ENCODE measurements at regions not wholly inside any gene's neighbourhood (a gene's known extent, or its start where the extent isn't known, plus 50 kb on each side); places are given as distances from the start of the nearest gene placed in this dataset.

GRCh38 chr15:97545799-97546198 is 414.7 kb upstream of the ARRDC4 start:
- ChIA-PET CTCF (ENCODE audit: low intra/inter-chr PET ratio) (no interaction called here), POLR2A (no interaction called here)
- no peaks in the 10 kb centered on the region for H3K27me3 ChIP-seq (ENCODE audit: control insufficient read depth in 2 of 2, insufficient read depth in 2 of 2, low read length in 2 of 2)
- no peak for ATAC-seq
- no peaks in the 10 kb centered on the region for H3K79me2 ChIP-seq (ENCODE audit: control insufficient read depth, insufficient read depth, low read length)
- no peak overlapping the region for H3K9ac ChIP-seq (ENCODE audit: insufficient read depth in 1 of 2, low read depth in 2 of 2, low read length in 2 of 2)
- no peak for DNase-seq (ENCODE audit: extremely low read depth in 1 of 4, low spot score in 3 of 4)
- H3K4me2 ChIP-seq (ENCODE audit: insufficient read depth, low read length) = no peak overlapping the region
- no TSS peak for BruUV-seq (replicated peaks)
- H3K4me3 ChIP-seq = no peak overlapping the region
- no peaks in the 10 kb centered on the region; the same call in 1 of the 2 replicates for H3K9me3 ChIP-seq (replicated peaks; ENCODE audit: control insufficient read depth, insufficient read depth, low read depth, low read length)
- no peak overlapping the region for H3K27ac ChIP-seq (ENCODE audit: extremely low read depth, low read depth, low read length)
- intact Hi-C loops (cut with micrococcal nuclease) (no loop called here), in situ Hi-C loops (cut with MboI) (no loop called here)
- no peaks in the 10 kb centered on the region for H3K4me1 ChIP-seq (replicated peaks in 1 of 2; ENCODE audit: control insufficient read depth in 2 of 2, insufficient read depth in 2 of 2, low read length in 2 of 2)
- no peaks in the 10 kb centered on the region for H4K20me1 ChIP-seq (replicated peaks; ENCODE audit: control insufficient read depth, insufficient read depth, low read length)
- FAIRE-seq = no peak
- H2AFZ ChIP-seq (ENCODE audit: low read depth, low read length) = no peak overlapping the region
- 0% methylated on average over 1 of the region's 1 CpG for WGBS (ENCODE audit: insufficient coverage, low coverage, missing lambda C conversion rate)
- no peaks in the 10 kb centered on the region for H3K9me1 ChIP-seq (ENCODE audit: control insufficient read depth, insufficient read depth, low read length)
- H3K36me3 ChIP-seq (ENCODE audit: control insufficient read depth, insufficient read depth, low read length) = no peaks in the 10 kb centered on the region
- TF ChIP-seq YBX1 (IDR thresholded peaks at IDR 0.05) (no peak), CHD4 (IDR thresholded peaks at IDR 0.05; ENCODE audit: insufficient read depth, insufficient replicate concordance, low read depth, low read length, poor library complexity, severe bottlenecking) (no peak), RNF2 (IDR thresholded peaks at IDR 0.05) (no peak), ZMIZ1 (IDR thresholded peaks at IDR 0.05; ENCODE audit: low read depth in 2 of 2, low read length in 2 of 2) (no peak), SNRNP70 (optimal IDR thresholded peaks at IDR 0.05; ENCODE audit: low read depth, low read length) (no peak), CSDE1 (IDR thresholded peaks at IDR 0.05) (no peak), KDM5B (IDR thresholded peaks at IDR 0.05; ENCODE audit: insufficient replicate concordance, low read depth, low read length) (no peak), PHF20 (IDR thresholded peaks at IDR 0.05; ENCODE audit: partially characterized antibody) (no peak), THRAP3 (IDR thresholded peaks at IDR 0.05; ENCODE audit: borderline replicate concordance) (no peak), NCOA1 (IDR thresholded peaks at IDR 0.05; ENCODE audit: low read depth) (no peak), RBM22 (IDR thresholded peaks at IDR 0.05; ENCODE audit: low read depth, low read length, poor library complexity, severe bottlenecking) (no peak), HDAC3 (IDR thresholded peaks at IDR 0.05; ENCODE audit: borderline replicate concordance, partially characterized antibody) (no peak), FOXK2 (conservative IDR thresholded peaks at IDR 0.05 in 1 of 2, IDR thresholded peaks at IDR 0.05 in 1 of 2; ENCODE audit: low read depth in 2 of 2) (no peak)
- TF ChIP-seq, protein P1, sequence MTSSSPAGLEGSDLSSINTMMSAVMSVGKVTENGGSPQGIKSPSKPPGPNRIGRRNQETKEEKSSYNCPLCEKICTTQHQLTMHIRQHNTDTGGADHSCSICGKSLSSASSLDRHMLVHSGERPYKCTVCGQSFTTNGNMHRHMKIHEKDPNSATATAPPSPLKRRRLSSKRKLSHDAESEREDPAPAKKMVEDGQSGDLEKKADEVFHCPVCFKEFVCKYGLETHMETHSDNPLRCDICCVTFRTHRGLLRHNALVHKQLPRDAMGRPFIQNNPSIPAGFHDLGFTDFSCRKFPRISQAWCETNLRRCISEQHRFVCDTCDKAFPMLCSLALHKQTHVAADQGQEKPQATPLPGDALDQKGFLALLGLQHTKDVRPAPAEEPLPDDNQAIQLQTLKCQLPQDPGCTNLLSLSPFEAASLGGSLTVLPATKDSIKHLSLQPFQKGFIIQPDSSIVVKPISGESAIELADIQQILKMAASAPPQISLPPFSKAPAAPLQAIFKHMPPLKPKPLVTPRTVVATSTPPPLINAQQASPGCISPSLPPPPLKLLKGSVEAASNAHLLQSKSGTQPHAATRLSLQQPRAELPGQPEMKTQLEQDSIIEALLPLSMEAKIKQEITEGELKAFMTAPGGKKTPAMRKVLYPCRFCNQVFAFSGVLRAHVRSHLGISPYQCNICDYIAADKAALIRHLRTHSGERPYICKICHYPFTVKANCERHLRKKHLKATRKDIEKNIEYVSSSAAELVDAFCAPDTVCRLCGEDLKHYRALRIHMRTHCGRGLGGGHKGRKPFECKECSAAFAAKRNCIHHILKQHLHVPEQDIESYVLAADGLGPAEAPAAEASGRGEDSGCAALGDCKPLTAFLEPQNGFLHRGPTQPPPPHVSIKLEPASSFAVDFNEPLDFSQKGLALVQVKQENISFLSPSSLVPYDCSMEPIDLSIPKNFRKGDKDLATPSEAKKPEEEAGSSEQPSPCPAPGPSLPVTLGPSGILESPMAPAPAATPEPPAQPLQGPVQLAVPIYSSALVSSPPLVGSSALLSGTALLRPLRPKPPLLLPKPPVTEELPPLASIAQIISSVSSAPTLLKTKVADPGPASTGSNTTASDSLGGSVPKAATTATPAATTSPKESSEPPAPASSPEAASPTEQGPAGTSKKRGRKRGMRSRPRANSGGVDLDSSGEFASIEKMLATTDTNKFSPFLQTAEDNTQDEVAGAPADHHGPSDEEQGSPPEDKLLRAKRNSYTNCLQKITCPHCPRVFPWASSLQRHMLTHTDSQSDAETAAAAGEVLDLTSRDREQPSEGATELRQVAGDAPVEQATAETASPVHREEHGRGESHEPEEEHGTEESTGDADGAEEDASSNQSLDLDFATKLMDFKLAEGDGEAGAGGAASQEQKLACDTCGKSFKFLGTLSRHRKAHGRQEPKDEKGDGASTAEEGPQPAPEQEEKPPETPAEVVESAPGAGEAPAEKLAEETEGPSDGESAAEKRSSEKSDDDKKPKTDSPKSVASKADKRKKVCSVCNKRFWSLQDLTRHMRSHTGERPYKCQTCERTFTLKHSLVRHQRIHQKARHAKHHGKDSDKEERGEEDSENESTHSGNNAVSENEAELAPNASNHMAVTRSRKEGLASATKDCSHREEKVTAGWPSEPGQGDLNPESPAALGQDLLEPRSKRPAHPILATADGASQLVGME (CRISPR knock-in tag; IDR thresholded peaks at IDR 0.05) = no peak
- TF ChIP-seq, protein P2, sequence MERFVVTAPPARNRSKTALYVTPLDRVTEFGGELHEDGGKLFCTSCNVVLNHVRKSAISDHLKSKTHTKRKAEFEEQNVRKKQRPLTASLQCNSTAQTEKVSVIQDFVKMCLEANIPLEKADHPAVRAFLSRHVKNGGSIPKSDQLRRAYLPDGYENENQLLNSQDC (CRISPR knock-in tag; IDR thresholded peaks at IDR 0.05) = no peak

Data from K562 (cell line).